ENCODE measurements at regions not wholly inside any gene's neighbourhood (a gene's known extent, or its start where the extent isn't known, plus 50 kb on each side); places are given as distances from the start of the nearest gene placed in this dataset.

DNA sequence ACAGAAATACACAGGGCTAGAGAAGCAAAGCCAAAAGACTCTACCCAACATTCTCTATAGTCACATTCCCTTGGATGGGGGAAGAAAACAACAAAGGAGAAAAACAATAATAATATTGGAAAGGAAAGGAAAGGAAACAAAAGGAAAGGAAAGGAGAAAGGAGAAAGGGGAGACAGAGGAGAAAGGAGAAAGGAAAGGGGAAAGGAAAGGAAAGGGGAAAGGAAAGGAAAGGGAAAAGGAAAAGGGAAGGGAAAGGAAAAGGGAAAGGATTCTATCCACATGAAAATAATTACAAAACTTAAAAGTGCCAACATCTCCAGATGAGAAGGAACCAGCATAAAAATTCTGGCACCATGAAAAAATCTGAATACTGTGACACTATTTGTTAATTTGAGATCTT lies 54.1 kb upstream of the MNS1 start:
- DNase-seq (no peak), ATAC-seq (ENCODE audit: low read depth) (no peak)
- H3K9ac ChIP-seq (ENCODE audit: low read depth, low read length) = no peak overlapping the region
- no peaks in the 10 kb centered on the region for H3K36me3 ChIP-seq (ENCODE audit: control insufficient read depth, insufficient read depth, low read length)
- POLR2A ChIA-PET (ENCODE audit: unreplicated experiment) = no interaction called here
- CTCF ChIA-PET = interaction anchor here (0.7 kb wide), 1 partner anchor 613 kb away, joined by 3 read pairs; no protein-coding TSS in a partner anchor
- H2BK15ac ChIP-seq (ENCODE audit: low read depth, low read length) = no peak overlapping the region
- no peak overlapping the region for H3K56ac ChIP-seq (ENCODE audit: extremely low read depth, insufficient read depth, low read length)
- in situ Hi-C loops (cut with MboI; ENCODE audit: low sequenced_read_pairs) = no loop called here
- no TSS peak for BruUV-seq (replicated peaks)
- H2AFZ ChIP-seq (replicated peaks; ENCODE audit: low read length, poor library complexity) = no peak overlapping the region
- H3K18ac ChIP-seq (ENCODE audit: low read depth, low read length) = no peak overlapping the region
- H3K9me3 ChIP-seq (ENCODE audit: control insufficient read depth, insufficient read depth, low read length) = peaks cover 2% of the 10 kb centered on the region; the same call in 1 of the 2 replicates
- H3K27ac ChIP-seq (ENCODE audit: insufficient read depth, low read length) = no peak overlapping the region
- dilution Hi-C loops (cut with HindIII; ENCODE audit: low sequenced_read_pairs, unreplicated experiment) = no loop called here
- no peak overlapping the region for H3K4ac ChIP-seq (ENCODE audit: low read depth, low read length)
- H3K4me1 ChIP-seq (ENCODE audit: control insufficient read depth, insufficient read depth, low read length) = no peaks in the 10 kb centered on the region
- H2BK120ac ChIP-seq (ENCODE audit: low read depth, low read length) = no peak overlapping the region
- no peaks in the 10 kb centered on the region for H3K9me1 ChIP-seq (ENCODE audit: insufficient read depth, low read length)
- no peak overlapping the region for H2BK5ac ChIP-seq (ENCODE audit: low read depth, low read length, poor library complexity, severe bottlenecking)
- H4K8ac ChIP-seq (ENCODE audit: low read depth in 2 of 2, low read length in 2 of 2) = no peak overlapping the region
- no peak overlapping the region for H3K4me3 ChIP-seq (ENCODE audit: insufficient read depth, low read depth, low read length)
- no peak overlapping the region for H2BK20ac ChIP-seq (ENCODE audit: low read depth, low read length)
- no peak overlapping the region for H4K91ac ChIP-seq (ENCODE audit: insufficient read depth, low read depth, low read length)
- no peak overlapping the region for H3K14ac ChIP-seq (replicated peaks; ENCODE audit: low read depth, low read length)
- no peak overlapping the region for H3K4me2 ChIP-seq (ENCODE audit: low read depth, low read length)
- H2AK5ac ChIP-seq (ENCODE audit: low read depth, low read length) = no peak overlapping the region
- peaks cover 1% of the 10 kb centered on the region; the same call in 1 of the 2 replicates for H3K27me3 ChIP-seq (ENCODE audit: control insufficient read depth, insufficient read depth, low read length)
- H4K20me1 ChIP-seq (ENCODE audit: insufficient read depth, low read length) = no peaks in the 10 kb centered on the region
- intact Hi-C loops (cut with micrococcal nuclease) = no loop called here
- H4K5ac ChIP-seq (ENCODE audit: low read depth, low read length) = no peak overlapping the region
- TF ChIP-seq CHD1 (IDR thresholded peaks at IDR 0.05; ENCODE audit: low read depth, low read length) = no peak
- TF ChIP-seq, protein P1, sequence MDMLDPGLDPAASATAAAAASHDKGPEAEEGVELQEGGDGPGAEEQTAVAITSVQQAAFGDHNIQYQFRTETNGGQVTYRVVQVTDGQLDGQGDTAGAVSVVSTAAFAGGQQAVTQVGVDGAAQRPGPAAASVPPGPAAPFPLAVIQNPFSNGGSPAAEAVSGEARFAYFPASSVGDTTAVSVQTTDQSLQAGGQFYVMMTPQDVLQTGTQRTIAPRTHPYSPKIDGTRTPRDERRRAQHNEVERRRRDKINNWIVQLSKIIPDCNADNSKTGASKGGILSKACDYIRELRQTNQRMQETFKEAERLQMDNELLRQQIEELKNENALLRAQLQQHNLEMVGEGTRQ (IDR thresholded peaks at IDR 0.05; ENCODE audit: low read depth, low read length) = no peak
- no peak for TF ChIP-seq FOS (IDR thresholded peaks at IDR 0.05; ENCODE audit: low read depth, low read length)
- no peak for TF ChIP-seq CEBPB (IDR thresholded peaks at IDR 0.05; ENCODE audit: low read depth, low read length)
- TF ChIP-seq BHLHE40 (IDR thresholded peaks at IDR 0.05; ENCODE audit: low read depth, low read length) = no peak
- no peak for TF ChIP-seq POLR2A (IDR thresholded peaks at IDR 0.05; ENCODE audit: low read depth, low read length)
- no peaks in the 10 kb centered on the region for H3K79me1 ChIP-seq (ENCODE audit: low read depth in 1 of 2, low read length in 2 of 2)
- no peak overlapping the region for H2AK9ac ChIP-seq (replicated peaks; ENCODE audit: low read depth, low read length, poor library complexity)
- no peak overlapping the region for H3K23ac ChIP-seq (ENCODE audit: low read depth, low read length)
